ENCODE measurements at regions not wholly inside any gene's neighbourhood (a gene's known extent, or its start where the extent isn't known, plus 50 kb on each side); places are given as distances from the start of the nearest gene placed in this dataset.

- TF ChIP-seq JUNB (IDR thresholded peaks at IDR 0.05; ENCODE audit: unreplicated experiment): no peak
- TF ChIP-seq, protein P1, sequence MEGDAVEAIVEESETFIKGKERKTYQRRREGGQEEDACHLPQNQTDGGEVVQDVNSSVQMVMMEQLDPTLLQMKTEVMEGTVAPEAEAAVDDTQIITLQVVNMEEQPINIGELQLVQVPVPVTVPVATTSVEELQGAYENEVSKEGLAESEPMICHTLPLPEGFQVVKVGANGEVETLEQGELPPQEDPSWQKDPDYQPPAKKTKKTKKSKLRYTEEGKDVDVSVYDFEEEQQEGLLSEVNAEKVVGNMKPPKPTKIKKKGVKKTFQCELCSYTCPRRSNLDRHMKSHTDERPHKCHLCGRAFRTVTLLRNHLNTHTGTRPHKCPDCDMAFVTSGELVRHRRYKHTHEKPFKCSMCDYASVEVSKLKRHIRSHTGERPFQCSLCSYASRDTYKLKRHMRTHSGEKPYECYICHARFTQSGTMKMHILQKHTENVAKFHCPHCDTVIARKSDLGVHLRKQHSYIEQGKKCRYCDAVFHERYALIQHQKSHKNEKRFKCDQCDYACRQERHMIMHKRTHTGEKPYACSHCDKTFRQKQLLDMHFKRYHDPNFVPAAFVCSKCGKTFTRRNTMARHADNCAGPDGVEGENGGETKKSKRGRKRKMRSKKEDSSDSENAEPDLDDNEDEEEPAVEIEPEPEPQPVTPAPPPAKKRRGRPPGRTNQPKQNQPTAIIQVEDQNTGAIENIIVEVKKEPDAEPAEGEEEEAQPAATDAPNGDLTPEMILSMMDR (conservative IDR thresholded peaks at IDR 0.05; ENCODE audit: low read depth in 2 of 2): no peak
- no peak for TF ChIP-seq POLR2AphosphoS5 (IDR thresholded peaks at IDR 0.05; ENCODE audit: low read depth)
- TF ChIP-seq EZH2 (IDR thresholded peaks at IDR 0.05; ENCODE audit: low read depth, unreplicated experiment): no peak
- no peak for TF ChIP-seq EZH2phosphoT487 (IDR thresholded peaks at IDR 0.05; ENCODE audit: unreplicated experiment)
- TF ChIP-seq, protein P2, sequence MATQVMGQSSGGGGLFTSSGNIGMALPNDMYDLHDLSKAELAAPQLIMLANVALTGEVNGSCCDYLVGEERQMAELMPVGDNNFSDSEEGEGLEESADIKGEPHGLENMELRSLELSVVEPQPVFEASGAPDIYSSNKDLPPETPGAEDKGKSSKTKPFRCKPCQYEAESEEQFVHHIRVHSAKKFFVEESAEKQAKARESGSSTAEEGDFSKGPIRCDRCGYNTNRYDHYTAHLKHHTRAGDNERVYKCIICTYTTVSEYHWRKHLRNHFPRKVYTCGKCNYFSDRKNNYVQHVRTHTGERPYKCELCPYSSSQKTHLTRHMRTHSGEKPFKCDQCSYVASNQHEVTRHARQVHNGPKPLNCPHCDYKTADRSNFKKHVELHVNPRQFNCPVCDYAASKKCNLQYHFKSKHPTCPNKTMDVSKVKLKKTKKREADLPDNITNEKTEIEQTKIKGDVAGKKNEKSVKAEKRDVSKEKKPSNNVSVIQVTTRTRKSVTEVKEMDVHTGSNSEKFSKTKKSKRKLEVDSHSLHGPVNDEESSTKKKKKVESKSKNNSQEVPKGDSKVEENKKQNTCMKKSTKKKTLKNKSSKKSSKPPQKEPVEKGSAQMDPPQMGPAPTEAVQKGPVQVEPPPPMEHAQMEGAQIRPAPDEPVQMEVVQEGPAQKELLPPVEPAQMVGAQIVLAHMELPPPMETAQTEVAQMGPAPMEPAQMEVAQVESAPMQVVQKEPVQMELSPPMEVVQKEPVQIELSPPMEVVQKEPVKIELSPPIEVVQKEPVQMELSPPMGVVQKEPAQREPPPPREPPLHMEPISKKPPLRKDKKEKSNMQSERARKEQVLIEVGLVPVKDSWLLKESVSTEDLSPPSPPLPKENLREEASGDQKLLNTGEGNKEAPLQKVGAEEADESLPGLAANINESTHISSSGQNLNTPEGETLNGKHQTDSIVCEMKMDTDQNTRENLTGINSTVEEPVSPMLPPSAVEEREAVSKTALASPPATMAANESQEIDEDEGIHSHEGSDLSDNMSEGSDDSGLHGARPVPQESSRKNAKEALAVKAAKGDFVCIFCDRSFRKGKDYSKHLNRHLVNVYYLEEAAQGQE (IDR thresholded peaks at IDR 0.05; ENCODE audit: unreplicated experiment): no peak
- TF ChIP-seq NANOG (IDR thresholded peaks at IDR 0.05; ENCODE audit: borderline replicate concordance): no peak
- no peak for TF ChIP-seq CREB1 (CRISPR knock-in tag; IDR thresholded peaks at IDR 0.05; ENCODE audit: low read depth)
- no peak for TF ChIP-seq ETS1 (IDR thresholded peaks at IDR 0.05)
- TF ChIP-seq STAT1 (IDR thresholded peaks at IDR 0.05; ENCODE audit: unreplicated experiment): no peak
- no peak for TF ChIP-seq ZNF331 (CRISPR knock-in tag; IDR thresholded peaks at IDR 0.05; ENCODE audit: low read depth)
- TF ChIP-seq ZNF462 (CRISPR knock-in tag; IDR thresholded peaks at IDR 0.05): no peak
These were observed 512.8 kb downstream of the MAFB start for GRCh38 chr20:40176098-40176841.
